ENCODE measurements at regions not wholly inside any gene's neighbourhood (a gene's known extent, or its start where the extent isn't known, plus 50 kb on each side); places are given as distances from the start of the nearest gene placed in this dataset.
"Not testable (repeated sequence)": the region's sequence is repeated elsewhere in the genome, so short reads cannot be mapped to it uniquely, and the experiment has no call there.

- ATAC-seq: no peak
- intact Hi-C loops (cut with DNase I): no loop called here
These were observed 253.9 kb downstream of the RPLP1 start for GRCh38 chr15:69706353-69707097.

GRCh38 chr15:69707241-69707640, 254.6 kb downstream of the RPLP1 start:
- DNase-seq; ATAC-seq; intact Hi-C loops (cut with DNase I): not testable (repeated sequence)

More at GRCh38 chr15:69706353-69707097, 253.9 kb downstream of the RPLP1 start:
- DNase-seq: no peak

GRCh38 chr15:69708436-69709122, 256.0 kb downstream of the RPLP1 start:
- DNase-seq; ATAC-seq; intact Hi-C loops (cut with DNase I): not testable (repeated sequence)

- DNase-seq: no peak
- intact Hi-C loops (cut with DNase I): no loop called here
- no peak for ATAC-seq
These were observed 260.4 kb downstream of the RPLP1 start for GRCh38 chr15:69712991-69713390.

GRCh38 chr15:69713726-69714559, 261.3 kb downstream of the RPLP1 start:
- peak; percentile 34 to 81 for ATAC-seq
- DNase-seq: no peak
- intact Hi-C loops (cut with DNase I): no loop called here

- DNase-seq: no peak
- no peak for ATAC-seq
- intact Hi-C loops (cut with DNase I): no loop called here
These were observed 262.6 kb downstream of the RPLP1 start for GRCh38 chr15:69715210-69715609.

GRCh38 chr15:69718436-69718835, 265.8 kb downstream of the RPLP1 start:
- intact Hi-C loops (cut with DNase I): no loop called here
- no peak for ATAC-seq
- DNase-seq: no peak

GRCh38 chr15:69718916-69719315, 266.3 kb downstream of the RPLP1 start:
- intact Hi-C loops (cut with DNase I): no loop called here
- peak; percentile 42 to 63 for ATAC-seq
- no peak for DNase-seq

GRCh38 chr15:69719527-69720240, 267.1 kb downstream of the RPLP1 start:
- DNase-seq (no peak), ATAC-seq (peak; percentile 66 to 67)
- intact Hi-C loops (cut with DNase I): no loop called here

GRCh38 chr15:69720536-69720935, 267.9 kb downstream of the RPLP1 start:
- ATAC-seq (no peak), DNase-seq (no peak)
- intact Hi-C loops (cut with DNase I): no loop called here

- ATAC-seq (no peak), DNase-seq (no peak)
- intact Hi-C loops (cut with DNase I): no loop called here
These were observed 270.3 kb downstream of the RPLP1 start for GRCh38 chr15:69722924-69723323.

GRCh38 chr15:69723404-69724096, 270.9 kb downstream of the RPLP1 start:
- intact Hi-C loops (cut with DNase I): no loop called here
- ATAC-seq (no peak), DNase-seq (no peak)

GRCh38 chr15:69724333-69724732, 271.7 kb downstream of the RPLP1 start:
- ATAC-seq (no peak), DNase-seq (no peak)
- intact Hi-C loops (cut with DNase I): no loop called here

- no peak for ATAC-seq
- DNase-seq: no peak
- intact Hi-C loops (cut with DNase I): loop anchor here in 1 of 2 donors (5.0 kb wide), 1 partner anchor 762 kb away; no protein-coding TSS in a partner anchor
These were observed 272.7 kb downstream of the RPLP1 start for GRCh38 chr15:69725275-69725674.

GRCh38 chr15:69725957-69726356, 273.3 kb downstream of the RPLP1 start:
- ATAC-seq (peak in 1 of 2 donors; percentile 60), DNase-seq (no peak)
- intact Hi-C loops (cut with DNase I): loop anchor here in 1 of 2 donors (5.0 kb wide), 1 partner anchor 761 kb away; no protein-coding TSS in a partner anchor

GRCh38 chr15:69727121-69727924, 274.7 kb downstream of the RPLP1 start:
- DNase-seq (no peak), ATAC-seq (peak in 1 of 2 donors; percentile 47)
- intact Hi-C loops (cut with DNase I): loop anchor here in 1 of 2 donors (5.0 kb wide), 1 partner anchor 760 kb away; no protein-coding TSS in a partner anchor

- DNase-seq (no peak), ATAC-seq (no peak)
- intact Hi-C loops (cut with DNase I): loop anchor here in 1 of 2 donors (5.0 kb wide), 1 partner anchor 758 kb away; no protein-coding TSS in a partner anchor
These were observed 276.6 kb downstream of the RPLP1 start for GRCh38 chr15:69729167-69729748.
